ENCODE measurements at regions not wholly inside any gene's neighbourhood (a gene's known extent, or its start where the extent isn't known, plus 50 kb on each side); places are given as distances from the start of the nearest gene placed in this dataset.
"Not testable (repeated sequence)": the region's sequence is repeated elsewhere in the genome, so short reads cannot be mapped to it uniquely, and the experiment has no call there.

DNA sequence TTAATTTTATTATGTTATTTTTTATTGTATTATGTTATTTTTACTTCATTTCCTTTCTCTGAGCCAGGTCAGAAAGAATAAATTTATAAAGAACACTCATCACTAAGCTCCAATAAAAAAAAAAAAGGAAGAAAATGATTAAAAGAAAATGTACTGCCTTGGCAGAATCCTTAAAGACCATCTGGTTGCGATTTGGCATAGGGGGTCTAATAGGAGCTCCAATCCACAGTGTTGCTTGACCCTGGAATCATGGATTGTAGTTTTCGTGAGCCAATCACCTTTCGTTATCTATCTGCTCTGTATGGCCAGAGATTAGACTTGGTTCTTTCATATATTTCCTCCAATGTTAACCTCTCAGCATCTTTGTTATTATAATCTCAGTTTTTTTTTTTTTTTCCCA lies 421.8 kb upstream of the MCTP2 start:
- intact Hi-C loops (cut with DNase I): no loop called here
- DNase-seq (ENCODE audit: low spot score): no peak

DNA sequence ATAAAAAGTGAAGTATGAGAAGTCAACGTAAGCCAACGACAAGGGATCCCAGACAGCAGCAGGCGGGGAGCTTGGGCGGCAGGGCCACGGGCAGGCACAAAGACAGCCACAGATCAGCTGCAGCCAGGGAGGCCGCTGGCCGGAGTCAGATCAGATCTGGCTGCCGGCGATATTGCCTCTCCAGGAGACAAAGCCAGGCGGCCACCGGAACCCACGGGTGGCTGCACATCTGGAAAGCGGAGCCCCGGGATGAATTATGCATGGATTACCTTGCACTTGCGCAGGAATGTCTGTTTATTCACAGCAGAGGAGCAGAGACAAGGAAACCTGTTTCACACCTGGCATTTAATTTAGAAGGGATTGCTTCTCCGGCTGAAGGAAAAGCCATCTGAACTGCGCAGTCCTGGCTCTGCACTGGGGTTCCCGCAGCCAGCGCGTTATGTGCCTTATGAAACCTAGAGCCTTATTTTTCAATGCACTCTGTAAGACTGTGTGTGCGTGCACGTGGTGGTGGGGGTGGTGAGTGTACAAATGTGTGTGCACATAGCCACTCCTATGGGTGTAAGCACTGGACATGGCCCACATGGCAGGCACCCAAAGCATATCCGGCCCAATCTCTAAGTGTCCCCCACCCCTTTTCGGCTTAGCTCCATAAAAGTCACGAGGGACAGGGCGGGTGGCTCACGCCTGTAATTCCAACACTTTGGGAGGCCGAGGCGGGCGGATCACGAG lies 427.8 kb upstream of the MCTP2 start:
- intact Hi-C loops (cut with DNase I): loop anchor here in 1 of 2 donors (5.0 kb wide), 1 partner anchor 1591 kb away; no protein-coding TSS in a partner anchor
- no peak for DNase-seq (ENCODE audit: low spot score)

DNA sequence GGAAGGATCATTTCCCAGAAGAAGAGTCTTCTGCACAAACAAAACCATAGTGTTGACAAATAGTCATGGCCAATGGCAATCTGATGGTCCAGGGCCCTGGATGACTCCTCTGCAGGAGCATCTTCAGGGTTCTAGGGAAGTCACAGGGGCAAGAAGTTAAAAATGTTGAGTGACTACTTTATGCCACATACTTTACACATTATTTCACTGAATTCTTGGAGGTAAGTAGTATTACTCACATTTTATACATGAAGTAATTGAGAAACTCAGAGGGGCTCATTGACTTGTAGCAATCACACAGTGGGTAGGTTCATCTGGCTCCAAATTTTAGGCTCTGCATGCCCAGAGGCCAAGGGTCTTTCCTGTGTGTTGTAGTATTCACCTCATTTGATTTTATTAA lies 430.2 kb upstream of the MCTP2 start:
- intact Hi-C loops (cut with DNase I): loop anchor here in 1 of 2 donors (5.0 kb wide), 1 partner anchor 1589 kb away; no protein-coding TSS in a partner anchor
- no peak for DNase-seq (ENCODE audit: low spot score)

DNA sequence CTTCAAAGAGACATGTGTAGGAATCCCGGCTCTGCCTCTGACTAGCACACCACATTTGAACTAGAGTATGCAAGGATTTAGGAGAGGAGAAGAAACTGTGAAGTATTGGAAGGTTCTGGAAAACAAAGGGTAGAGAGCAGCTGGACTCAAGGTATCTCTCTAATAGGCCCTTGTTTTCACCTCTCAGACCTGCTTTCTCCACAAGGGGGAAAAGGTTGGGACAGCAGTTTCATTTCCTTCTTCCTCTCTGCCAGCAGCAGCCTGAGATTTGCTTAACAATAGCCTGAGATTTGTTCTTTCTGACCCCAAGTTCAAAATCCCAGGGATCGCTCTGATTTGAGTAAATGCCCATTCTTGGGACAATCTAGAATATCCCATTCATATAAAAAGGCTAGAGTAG lies 430.6 kb upstream of the MCTP2 start:
- no peak for DNase-seq (ENCODE audit: low spot score)
- intact Hi-C loops (cut with DNase I): loop anchor here in 1 of 2 donors (1.0 to 5.0 kb wide), 2 partner anchors 32 to 1589 kb away; no protein-coding TSS in a partner anchor

DNA sequence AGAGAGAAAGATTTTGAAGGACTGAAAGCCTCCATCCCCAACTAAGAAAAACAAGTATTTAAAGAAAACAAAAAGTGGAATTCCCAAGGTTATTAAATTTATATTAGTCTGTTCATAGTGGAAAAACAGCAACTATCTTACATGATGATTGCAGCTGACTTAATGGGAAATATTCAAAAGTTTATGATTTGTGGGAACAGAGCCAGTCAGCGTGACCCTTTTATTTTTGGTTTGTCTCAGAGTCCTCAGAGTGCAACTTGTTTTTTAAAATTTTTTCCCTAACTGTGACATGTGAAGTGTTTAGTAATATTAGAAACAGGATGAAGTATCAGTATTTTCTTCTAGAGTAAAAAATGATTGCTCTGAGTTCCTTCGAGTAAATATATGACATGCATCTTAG lies 441.9 kb upstream of the MCTP2 start:
- intact Hi-C loops (cut with DNase I): no loop called here
- DNase-seq (ENCODE audit: low spot score): no peak

DNA sequence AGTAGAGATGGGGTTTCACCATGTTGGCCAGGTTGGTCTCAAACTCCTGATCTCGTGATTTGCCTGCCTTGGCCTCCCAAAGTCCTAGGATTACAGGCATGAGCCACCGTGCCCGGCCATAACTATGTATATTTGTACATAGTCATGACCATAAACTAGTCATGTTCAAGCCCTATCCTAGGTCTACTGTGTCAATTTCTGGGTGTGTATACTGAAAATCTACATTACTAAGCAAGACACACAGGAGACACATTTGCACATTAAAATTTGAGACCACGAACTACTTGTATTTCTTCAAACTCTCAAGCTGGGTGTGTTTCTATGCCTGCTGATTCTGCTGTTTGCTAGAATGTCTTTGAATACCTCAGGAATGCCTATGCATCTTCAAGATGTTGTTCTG lies 451.3 kb upstream of the MCTP2 start:
- intact Hi-C loops (cut with DNase I): no loop called here
- DNase-seq (ENCODE audit: low spot score): no peak

DNA sequence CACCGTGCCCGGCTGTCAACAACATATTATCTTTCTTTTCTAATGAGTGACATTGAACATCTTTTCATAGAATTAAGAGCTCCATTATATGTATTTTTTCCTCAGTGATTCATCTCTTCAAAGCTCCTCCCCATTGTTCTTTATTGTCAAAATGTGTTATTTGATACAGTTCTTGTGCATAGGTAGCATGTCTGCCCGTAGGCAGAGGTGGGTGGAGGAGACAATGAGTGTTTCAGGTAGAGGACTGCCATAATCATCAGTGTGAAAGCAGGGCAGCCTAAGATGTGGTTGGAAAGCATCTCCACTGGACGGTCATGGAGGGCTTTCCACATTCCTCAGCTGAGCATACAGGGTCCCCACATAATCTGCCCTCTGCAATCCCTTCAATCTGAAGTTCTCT lies 452.0 kb upstream of the MCTP2 start:
- no peak for DNase-seq (ENCODE audit: low spot score)
- intact Hi-C loops (cut with DNase I): no loop called here

DNA sequence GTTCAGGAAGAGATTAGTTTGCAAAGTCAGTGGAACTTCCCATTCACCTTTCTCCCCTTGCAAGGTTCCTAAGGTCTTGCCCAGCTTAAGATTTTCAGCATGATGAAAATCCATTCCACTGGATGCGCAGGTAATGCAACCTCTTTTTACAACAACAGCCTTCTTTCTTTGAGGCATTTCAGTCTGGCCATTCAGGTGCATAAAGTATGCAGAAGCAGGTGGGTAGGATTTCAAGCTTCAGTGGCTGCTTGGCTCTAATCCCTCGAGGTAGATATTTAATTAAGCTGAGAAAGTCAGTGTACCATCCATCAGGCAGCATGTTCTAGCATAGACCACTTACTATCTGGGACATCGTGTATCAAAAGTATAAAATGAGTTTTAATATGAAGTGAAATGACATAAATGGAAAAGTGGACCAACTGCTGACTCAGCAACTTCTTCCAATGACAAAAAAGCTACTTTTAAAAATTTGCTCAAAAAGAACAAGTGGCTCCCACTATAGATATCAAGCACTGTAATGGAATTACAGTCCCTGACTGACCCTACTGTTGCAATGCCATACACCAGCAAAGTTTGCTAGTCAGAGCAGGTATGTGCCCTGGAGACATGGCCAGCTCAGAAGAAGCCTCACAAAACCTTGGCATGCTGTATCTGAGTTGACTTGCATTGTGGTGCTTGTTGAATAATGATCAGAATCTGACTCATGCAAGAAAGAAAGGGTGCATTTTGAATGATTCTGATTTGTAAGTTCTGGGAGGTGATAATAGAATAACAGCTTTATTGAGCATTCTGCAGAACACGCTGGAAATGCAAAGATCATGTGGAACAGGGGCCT lies 459.9 kb upstream of the MCTP2 start:
- no peak for DNase-seq (ENCODE audit: low spot score)

DNA sequence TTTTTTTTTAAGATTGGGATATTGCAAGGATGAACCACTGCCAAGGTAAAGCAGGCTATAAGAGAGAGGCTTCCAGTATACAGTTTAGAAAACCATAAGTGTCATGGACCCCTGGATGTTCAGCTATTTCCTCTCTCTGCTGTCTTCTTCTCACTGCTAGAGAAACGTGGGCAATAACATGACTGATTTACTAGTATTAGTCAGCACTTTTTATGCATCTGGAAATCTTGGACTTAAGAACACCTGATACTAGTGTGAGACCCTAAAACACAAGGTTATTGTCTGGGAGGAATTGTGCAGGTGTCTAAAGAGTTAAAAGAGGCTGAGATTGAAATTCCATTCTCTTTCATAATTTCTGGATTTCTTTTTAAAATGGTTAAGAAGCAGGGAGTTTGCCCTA lies 460.6 kb upstream of the MCTP2 start:
- intact Hi-C loops (cut with DNase I): no loop called here
- no peak for DNase-seq (ENCODE audit: low spot score)

More for the DNA sequence above, 459.9 kb upstream of the MCTP2 start:
- intact Hi-C loops (cut with DNase I): no loop called here

DNA sequence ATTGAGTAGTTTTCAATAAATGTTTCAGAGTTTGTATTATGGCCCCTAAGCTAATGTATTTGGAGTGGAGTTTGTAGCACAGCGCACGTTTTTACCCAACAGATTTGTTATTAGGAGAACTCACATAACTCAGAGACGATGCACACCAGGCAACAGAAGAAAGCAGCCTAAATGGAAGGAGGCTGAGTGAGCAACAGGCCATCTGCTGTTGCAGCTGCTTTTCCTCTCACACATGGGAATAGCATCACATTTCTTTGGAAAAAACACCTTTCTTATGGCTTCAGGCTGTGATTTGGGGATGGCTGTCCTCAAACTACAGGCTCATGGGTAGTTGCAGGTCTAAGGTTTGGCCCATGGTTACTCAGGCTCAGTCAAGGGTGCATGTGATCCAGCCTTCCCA lies 469.3 kb upstream of the MCTP2 start:
- intact Hi-C loops (cut with DNase I): no loop called here
- no peak for DNase-seq (ENCODE audit: low spot score)

DNA sequence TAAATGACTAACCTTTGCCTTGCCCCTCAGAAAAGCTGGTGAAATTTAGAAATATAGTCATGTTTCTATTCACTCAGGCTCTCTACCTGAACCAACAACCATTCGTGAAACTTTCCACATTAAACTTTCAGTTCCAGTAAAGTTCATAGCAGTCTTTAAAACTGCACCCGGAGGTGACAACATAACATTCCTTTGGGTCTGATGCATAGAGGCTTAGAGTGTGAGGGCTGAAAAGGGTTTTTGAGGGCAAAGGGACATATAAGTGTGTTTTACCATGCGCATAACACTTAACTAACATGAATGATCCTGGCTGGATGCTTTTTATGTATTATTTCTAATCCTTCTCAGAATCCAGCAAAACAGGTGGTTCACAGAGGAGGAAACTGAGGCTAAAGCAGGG lies 471.7 kb upstream of the MCTP2 start:
- intact Hi-C loops (cut with DNase I): no loop called here
- no peak for DNase-seq (ENCODE audit: low spot score)

DNA sequence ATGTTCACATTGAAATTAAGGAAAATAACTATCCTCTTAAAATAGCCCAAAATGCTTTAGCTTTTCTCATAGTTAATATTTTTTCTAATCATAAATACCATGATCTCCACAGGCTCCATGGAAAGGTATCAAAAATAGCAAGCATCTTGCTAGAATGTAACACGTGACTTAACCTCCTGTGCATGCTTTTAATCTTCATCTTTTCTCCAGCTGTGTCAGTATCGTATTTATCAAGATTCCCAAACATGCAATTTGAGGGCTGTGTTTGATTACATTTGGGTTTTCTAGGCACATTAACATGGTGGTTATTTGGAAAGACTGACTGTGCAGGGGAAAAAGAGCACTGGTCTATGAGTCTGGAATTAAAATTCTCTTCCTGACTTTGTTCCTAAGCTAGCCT lies 472.5 kb upstream of the MCTP2 start:
- intact Hi-C loops (cut with DNase I): no loop called here

DNA sequence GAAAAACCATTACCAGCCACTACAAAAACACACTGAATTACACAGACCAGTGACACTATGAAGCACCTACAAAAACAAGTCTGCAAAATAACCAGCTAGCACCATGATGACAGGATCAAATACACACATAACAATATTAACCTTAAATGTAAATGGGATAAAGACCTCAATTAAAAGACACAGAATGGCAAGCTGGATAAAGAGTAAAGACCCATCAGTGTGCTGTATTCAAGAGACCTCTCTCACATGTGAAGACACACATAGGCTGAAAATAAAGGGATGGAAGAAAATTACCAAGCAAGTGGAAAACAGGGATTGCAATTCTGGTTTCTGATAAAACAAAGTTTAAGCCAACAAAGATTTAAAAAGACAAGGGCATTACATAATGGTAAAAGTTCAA lies 482.7 kb upstream of the MCTP2 start:
- no peak for DNase-seq (ENCODE audit: low spot score)
- intact Hi-C loops (cut with DNase I): loop anchor here in 1 of 2 donors (5.0 kb wide), 1 partner anchor 506 kb away; no protein-coding TSS in a partner anchor

More for the DNA sequence above, 472.5 kb upstream of the MCTP2 start:
- no peak for DNase-seq (ENCODE audit: low spot score)

DNA sequence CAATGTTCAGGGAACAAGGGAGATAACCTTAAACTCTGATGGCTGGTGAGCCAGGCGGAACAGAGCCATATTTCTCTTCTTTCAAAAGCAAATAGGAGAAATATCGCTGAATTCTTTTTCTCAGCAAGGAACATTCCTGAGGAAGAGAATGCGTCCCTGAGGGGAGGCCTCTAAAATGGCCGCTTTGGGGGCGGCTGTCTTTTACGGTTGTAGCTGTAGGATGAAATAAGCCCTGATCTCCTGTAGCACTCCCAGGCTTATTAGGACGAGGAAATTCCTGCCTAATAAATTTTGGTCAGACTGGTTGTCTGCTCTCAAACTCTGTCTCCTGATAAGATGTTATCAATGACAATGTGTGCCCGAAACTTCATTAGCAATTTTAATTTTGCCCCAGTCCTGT lies 496.4 kb upstream of the MCTP2 start:
- intact Hi-C loops (cut with DNase I); DNase-seq (ENCODE audit: low spot score): not testable (repeated sequence)

DNA sequence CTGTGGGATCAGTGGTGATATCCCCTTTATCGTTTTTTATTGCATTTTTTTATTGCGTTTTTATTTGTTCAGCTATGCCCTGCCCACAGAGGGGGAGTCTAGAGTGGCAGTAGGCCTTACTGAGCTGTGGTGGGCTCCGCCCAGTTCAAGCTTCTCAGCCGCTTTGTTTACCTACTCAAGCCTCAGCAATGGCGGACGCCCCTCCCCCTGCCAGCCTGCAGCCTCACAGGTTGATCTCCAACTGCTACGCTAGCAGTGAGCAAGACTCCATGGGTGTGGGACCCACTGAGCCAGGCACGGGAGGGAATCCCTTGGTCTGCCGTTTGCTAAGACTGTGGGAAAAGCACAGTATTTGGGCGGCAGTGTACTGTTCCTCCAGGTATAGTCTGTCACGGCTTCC lies 500.6 kb upstream of the MCTP2 start:
- intact Hi-C loops (cut with DNase I): no loop called here
- DNase-seq (ENCODE audit: low spot score): no peak

DNA sequence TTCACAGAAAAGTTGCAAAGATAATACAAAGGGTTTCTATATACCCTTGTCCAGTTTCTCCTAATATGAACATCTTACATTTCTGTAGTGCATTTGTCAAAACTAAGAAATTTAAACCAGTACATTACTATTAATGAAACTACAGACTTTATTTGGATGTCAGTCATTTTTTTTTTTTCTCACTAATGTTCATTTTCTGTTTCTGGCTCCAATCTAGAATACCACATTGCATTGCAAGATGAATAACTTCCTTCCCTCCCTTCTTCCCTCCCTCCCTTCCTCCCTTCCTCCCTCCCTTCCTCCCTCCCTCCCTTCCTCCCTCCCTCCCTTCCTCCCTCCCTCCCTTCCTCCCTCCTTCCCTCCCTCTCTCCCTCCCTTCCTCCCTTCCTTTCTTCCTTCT lies 509.2 kb upstream of the MCTP2 start:
- intact Hi-C loops (cut with DNase I): no loop called here
- no peak for DNase-seq (ENCODE audit: low spot score)

DNA sequence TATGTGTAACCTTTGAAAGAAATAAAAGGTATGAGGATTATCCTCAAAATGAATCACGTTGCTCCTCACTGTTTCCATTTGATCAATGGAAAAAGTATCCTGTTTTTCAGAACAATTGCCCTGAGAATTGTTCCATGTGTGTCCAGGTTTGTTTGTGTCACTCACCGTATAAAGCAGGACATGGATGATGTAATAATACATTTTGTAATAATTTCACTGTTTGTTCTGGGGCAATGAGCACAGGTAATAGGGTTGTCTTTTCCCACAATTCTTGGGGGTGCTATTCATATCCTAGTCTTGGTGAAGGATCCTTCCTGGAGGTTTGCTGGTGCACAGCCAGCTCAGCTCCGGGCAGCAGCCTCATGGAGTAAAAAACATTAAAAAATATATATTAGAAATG lies 510.8 kb upstream of the MCTP2 start:
- intact Hi-C loops (cut with DNase I): no loop called here
- DNase-seq (ENCODE audit: low spot score): no peak

DNA sequence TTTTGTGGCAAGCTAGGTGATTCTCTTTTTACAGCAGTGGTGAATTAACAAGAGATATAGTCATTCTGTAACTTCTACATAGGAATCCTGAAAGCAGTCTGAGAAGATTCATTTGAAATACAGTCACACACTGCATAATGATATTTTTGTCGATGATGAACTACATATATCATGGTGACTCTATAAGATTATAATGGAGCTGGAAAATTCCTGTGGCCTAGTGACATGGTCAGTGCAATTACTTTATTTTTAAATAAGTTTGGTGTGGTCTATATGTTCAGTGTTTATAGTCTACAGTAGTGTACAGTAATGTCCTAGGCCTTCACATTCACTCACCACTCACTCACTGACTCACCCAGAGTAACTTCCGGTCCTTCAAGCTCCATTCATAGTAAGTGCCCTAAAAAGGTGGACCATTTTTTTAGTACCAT lies 511.4 kb upstream of the MCTP2 start:
- intact Hi-C loops (cut with DNase I): no loop called here

DNA sequence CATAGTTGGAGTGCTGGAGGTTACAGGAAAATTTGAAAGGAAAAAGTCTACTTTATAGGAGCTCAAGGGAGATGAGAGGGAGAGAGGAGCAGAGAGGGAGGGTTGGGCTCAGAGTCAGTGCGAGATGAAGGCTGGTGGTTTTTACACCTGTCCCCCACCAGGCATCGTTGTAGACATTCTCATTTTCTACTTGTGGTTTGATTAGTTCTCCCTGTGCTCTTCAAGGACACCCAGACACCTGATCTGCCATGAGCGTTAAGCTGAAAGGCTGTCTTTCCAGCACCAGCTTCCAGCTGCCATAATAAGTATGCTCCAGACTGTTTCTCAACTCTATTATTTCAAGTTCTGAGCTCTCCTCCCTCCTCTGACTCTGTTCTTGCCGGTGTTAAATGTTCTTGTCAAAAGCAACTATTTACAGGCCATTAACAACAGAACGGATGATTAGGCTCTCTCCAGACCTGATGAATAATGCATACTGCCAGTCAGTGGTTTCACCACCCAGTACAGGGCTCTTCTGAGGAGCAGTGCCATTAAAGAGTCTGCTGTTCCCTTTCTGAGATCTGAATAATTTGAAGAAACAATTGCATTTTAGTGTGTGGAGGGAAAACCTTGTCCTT lies 514.6 kb upstream of the MCTP2 start:
- intact Hi-C loops (cut with DNase I): no loop called here
- DNase-seq (ENCODE audit: low spot score): no peak

More for the DNA sequence above, 511.4 kb upstream of the MCTP2 start:
- DNase-seq (ENCODE audit: low spot score): no peak

DNA sequence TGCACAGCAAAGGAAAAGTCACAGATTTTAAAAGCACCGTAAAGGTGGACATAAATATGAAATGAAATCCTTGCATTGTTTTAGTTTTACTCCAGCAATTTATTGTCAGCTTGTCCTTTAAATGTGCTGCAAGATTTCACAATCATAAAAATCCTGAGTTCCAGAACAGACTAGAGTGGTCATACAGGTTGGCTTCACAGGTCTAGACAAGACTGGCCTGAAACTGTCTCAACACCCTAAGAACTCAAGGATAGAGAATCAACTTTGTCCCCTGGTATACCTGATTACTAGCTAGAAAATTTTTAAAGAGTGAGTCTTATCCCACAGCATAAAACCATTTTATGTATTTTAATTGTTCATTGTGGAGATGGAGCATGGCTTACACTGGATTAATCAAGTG lies 521.7 kb upstream of the MCTP2 start:
- DNase-seq (ENCODE audit: low spot score): no peak
- intact Hi-C loops (cut with DNase I): no loop called here
